Thyroid gland (tissue), 4 donors: ENCODE measurements at regions not wholly inside any gene's neighbourhood (a gene's known extent, or its start where the extent isn't known, plus 50 kb on each side); places are given as distances from the start of the nearest gene placed in this dataset.

Experiments
- CTCF ChIP-seq, 6 experiments: fragments of 200-600 bp in 3 of 6; fragments of 450-650 bp in 3 of 6; sonication (generic) in 3 of 6; IDR thresholded peaks; one replicate each; pipeline ENCODE4 v1.5.1; 2016 to 2019; ENCODE audit warnings: antibody characterized with exemption in 6 of 6, mild to moderate bottlenecking in 2 of 6, inconsistent platforms in 1 of 6, moderate library complexity in 1 of 6
- POLR2A ChIP-seq, 2 donors: fragments of 450-650 bp; IDR thresholded peaks; one replicate each; pipeline ENCODE4 v1.6.1; 2017; ENCODE audit warnings: antibody characterized with exemption in 2 of 2, mild to moderate bottlenecking in 2 of 2, moderate library complexity in 1 of 2

DNA sequence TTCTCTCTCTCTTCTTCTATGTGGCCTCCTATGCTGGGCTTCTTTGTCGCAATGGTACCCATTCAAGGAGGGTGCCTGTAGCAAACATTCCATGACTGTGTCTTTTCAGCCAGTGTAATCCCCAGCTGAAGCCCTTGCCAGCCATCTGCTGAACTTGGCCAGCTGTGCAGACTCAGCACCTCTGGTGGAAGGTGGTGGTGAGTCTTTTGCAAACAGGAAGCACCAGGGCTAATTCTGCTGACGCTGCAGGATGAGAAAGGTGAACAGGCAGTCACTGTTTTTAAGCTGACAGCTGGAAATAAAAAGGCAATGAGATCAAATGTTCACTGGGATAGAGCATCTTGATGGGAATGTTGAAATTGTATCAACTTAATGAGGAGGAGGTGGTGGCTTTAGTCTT lies 298.7 kb upstream of the CLNK start:
- TF ChIP-seq CTCF (IDR thresholded peaks at IDR 0.05) (no peak), POLR2A (IDR thresholded peaks at IDR 0.05) (no peak)
